GM12874 (cell line): ENCODE measurements at regions not wholly inside any gene's neighbourhood (a gene's known extent, or its start where the extent isn't known, plus 50 kb on each side); places are given as distances from the start of the nearest gene placed in this dataset.

Experiments
- TF ChIP-seq, protein P1 (sequence below): IDR thresholded peaks from 2 replicates; pipeline ENCODE4 v1.5.1; 2011; ENCODE audit warnings: low read depth, mild to moderate bottlenecking, control low read depth, low read length, moderate library complexity; ENCODE audit not compliant: insufficient read depth

DNA sequence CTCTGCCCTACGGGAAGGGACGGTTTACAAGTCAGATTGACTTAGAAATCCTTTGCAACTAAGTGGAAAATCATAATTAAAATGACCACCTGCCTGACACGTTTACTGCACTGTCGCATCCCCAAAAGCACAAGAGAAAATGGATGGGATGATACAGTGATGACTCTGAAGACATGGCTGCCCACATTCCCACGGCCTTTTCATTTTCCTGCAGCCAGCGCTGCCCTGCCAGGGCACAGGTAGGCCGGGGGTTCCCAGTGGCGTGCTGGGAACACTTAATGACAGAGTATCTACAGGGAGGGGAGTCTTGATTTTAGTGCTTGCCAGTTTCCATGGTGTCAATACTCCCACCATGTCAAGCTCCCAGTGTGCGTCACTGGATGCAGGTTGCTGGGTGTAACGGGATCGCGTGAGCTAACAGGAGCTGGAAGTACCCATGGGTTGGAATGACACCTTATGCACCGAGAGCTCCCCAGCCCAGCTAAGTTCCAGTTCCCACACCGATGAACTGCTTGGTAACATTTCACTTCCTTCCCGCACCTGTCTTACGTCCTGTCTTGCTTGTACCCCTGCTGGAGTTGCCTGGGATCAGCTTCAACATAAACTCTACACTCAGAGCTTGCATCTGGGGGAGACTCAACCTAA lies 129.0 kb downstream of the ANKRD60 start:
- TF ChIP-seq, protein P1, sequence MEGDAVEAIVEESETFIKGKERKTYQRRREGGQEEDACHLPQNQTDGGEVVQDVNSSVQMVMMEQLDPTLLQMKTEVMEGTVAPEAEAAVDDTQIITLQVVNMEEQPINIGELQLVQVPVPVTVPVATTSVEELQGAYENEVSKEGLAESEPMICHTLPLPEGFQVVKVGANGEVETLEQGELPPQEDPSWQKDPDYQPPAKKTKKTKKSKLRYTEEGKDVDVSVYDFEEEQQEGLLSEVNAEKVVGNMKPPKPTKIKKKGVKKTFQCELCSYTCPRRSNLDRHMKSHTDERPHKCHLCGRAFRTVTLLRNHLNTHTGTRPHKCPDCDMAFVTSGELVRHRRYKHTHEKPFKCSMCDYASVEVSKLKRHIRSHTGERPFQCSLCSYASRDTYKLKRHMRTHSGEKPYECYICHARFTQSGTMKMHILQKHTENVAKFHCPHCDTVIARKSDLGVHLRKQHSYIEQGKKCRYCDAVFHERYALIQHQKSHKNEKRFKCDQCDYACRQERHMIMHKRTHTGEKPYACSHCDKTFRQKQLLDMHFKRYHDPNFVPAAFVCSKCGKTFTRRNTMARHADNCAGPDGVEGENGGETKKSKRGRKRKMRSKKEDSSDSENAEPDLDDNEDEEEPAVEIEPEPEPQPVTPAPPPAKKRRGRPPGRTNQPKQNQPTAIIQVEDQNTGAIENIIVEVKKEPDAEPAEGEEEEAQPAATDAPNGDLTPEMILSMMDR: no peak

DNA sequence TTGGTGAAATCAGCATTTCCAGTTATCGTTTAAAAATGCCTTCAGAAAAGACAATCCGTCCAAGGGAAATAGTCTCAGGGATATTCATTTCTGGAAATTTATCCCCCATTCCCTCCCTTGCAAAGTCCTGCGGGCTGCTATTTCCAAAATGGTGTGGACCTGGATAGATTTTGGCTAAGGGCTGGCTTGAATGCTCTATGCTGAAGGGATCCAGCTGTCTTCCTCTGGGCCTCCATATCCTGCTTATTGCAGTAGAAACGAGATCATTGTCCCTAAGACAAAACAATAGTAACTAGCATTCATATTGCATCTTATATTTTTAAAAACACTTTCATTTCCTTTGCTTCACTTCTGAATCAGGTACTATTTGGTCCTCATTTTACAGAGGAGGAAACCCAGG lies 129.9 kb downstream of the ANKRD60 start:
- TF ChIP-seq, protein P1: no peak

DNA sequence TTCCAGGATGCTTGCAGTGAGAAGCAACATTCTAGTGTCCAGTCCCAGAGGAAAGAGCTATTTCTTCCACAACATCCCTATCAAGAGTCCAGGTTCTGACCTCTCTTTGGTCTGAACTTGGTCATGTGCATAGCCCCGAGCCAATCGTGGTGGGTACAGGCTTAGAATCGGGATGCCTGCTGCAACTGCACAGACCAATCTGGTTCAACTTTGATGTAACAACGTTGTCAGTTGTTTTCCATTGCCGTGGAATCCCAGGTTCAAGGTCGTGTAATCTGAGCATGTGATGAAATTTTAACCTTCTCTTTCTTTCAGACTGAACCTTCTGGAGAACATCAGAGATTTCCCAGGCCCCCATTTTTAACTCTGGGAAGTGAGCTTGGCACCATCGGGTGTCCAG lies 130.5 kb downstream of the ANKRD60 start:
- TF ChIP-seq, protein P1: no peak

DNA sequence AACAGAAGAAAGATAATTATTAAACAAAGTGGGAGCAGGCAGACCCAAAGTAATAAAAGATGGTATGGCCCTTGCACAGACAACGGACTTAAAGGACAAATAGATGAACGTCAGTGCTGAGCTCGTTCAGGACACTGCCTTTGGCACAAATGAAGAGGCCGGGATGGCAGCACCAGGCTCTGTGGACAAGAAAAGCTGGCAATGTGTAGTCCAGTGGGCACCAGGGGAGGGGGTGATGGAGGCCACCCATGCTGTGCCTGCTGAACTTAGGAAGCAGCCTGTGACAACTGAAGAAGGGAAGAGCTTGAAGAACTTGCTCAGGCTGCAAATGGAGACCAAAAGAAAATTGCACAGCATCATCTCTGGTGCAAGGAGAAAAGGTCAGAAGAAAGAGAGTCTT lies 131.0 kb downstream of the ANKRD60 start:
- TF ChIP-seq, protein P1: no peak

DNA sequence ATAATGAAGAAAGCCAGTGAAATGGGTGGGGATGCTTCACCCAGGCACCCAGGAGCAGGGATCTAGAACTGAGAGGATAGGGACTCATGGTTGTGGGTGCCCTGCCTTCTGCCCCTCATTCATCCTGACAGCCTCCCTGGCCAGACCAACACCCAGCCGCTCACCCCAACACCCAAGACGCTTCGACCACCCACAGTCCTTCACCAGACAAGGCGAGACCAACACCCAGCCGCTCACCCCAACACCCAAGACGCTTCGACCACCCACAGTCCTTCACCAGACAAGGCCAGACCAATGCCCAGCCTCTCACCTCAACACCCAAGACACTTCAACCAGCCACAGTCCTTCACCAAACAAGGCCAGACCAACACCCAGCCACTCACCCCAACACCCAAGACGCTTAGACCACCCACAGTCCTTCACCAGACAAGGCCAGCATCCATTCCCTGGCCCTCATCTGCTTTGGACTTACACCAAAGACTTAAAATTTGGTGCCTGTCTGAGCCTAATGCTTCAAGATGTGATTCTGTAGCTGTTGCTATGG lies 131.5 kb downstream of the ANKRD60 start:
- TF ChIP-seq, protein P1: no peak

DNA sequence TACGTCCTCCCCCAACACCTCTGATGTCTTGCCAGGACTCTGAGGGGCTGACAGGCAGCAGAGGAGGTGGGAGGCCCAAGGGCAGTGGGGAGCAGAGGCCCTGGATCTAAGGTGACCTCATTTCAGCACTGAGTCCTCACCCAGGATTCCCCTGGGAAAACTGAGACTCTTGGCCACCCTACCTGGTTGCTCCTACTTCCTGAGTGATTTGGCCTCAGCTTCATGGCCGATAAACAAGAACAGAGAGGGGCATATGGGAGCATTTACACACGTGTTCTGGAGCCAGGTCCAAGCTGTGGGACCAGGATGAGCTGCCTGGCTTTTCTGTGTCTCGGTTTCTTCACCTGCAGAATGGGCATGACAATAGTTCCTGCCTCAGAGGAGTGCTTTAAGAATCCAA lies 133.8 kb downstream of the ANKRD60 start:
- TF ChIP-seq, protein P1: no peak

DNA sequence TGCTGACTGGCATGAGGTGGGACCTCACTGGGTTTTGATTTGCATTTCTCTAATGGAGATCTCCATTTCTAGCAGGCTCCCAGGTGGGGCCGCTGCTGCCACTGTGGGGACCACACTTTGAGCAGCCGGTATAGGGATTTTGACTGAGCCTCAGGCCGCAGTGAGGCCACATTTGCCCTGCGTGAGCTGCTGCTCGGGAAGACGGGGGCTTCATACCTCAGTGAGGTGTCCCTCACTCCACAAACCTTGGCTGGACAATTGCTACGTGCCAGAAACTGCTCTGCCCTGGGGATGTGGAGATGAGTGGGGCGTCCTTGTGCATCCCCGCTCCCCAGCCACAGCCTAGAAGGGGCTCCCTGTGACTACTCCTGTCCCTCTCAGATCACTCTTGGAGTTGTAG lies 134.3 kb downstream of the ANKRD60 start:
- TF ChIP-seq, protein P1: no peak
